Body of pancreas (tissue), 4 donors: ENCODE measurements at regions not wholly inside any gene's neighbourhood (a gene's known extent, or its start where the extent isn't known, plus 50 kb on each side); places are given as distances from the start of the nearest gene placed in this dataset.

Source experiments
- CTCF ChIP-seq, 7 experiments: fragments of 450-650 bp in 4 of 7; fragments of 200-600 bp in 3 of 7; sonication (generic) in 3 of 7; IDR thresholded peaks; one replicate each; pipeline ENCODE4 v1.5.1; 2016 to 2019; ENCODE audit warnings: antibody characterized with exemption in 7 of 7
- POLR2A ChIP-seq, 3 donors: fragments of 450-650 bp; IDR thresholded peaks; one replicate each; pipeline ENCODE4 v1.6.1; 2016; ENCODE audit warnings: antibody characterized with exemption in 3 of 3, mild to moderate bottlenecking in 2 of 3

- TF ChIP-seq CTCF (IDR thresholded peaks at IDR 0.05), result no peak
- no peak for TF ChIP-seq POLR2A (IDR thresholded peaks at IDR 0.05)
Observed at GRCh38 chr5:126070481-126070880, 352.7 kb upstream of the GRAMD2B start.
